ENCODE measurements at regions not wholly inside any gene's neighbourhood (a gene's known extent, or its start where the extent isn't known, plus 50 kb on each side); places are given as distances from the start of the nearest gene placed in this dataset.

DNA sequence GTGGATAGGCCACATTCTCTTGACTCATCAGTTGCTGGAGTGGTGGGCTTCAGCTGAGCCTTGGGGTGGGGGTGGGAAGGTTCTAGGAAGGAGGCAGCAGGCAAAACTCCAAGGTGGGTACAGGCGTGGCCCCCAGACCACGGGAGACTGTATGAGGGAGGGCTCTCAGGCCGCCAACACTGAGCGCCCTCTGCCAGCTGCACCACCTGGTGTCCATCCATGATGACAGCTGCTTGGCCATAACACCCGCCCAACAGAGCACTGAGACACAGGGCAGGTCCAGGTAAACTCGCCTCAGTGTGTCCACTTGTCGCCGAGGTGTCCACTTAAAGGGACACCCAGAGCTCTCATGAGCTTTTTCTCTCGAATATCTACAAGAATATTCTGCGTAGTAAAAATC lies 133.5 kb downstream of the C16orf95 start (continued):
- TF ChIP-seq ZNF777 (tag by site-specific recombination; IDR thresholded peaks at IDR 0.05; ENCODE audit: borderline replicate concordance) (no peak), ZFP3 (tag by site-specific recombination; IDR thresholded peaks at IDR 0.05; ENCODE audit: low read depth) (no peak)
- TF ChIP-seq, protein P1, sequence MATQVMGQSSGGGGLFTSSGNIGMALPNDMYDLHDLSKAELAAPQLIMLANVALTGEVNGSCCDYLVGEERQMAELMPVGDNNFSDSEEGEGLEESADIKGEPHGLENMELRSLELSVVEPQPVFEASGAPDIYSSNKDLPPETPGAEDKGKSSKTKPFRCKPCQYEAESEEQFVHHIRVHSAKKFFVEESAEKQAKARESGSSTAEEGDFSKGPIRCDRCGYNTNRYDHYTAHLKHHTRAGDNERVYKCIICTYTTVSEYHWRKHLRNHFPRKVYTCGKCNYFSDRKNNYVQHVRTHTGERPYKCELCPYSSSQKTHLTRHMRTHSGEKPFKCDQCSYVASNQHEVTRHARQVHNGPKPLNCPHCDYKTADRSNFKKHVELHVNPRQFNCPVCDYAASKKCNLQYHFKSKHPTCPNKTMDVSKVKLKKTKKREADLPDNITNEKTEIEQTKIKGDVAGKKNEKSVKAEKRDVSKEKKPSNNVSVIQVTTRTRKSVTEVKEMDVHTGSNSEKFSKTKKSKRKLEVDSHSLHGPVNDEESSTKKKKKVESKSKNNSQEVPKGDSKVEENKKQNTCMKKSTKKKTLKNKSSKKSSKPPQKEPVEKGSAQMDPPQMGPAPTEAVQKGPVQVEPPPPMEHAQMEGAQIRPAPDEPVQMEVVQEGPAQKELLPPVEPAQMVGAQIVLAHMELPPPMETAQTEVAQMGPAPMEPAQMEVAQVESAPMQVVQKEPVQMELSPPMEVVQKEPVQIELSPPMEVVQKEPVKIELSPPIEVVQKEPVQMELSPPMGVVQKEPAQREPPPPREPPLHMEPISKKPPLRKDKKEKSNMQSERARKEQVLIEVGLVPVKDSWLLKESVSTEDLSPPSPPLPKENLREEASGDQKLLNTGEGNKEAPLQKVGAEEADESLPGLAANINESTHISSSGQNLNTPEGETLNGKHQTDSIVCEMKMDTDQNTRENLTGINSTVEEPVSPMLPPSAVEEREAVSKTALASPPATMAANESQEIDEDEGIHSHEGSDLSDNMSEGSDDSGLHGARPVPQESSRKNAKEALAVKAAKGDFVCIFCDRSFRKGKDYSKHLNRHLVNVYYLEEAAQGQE (tag by site-specific recombination; IDR thresholded peaks at IDR 0.05): no peak

DNA sequence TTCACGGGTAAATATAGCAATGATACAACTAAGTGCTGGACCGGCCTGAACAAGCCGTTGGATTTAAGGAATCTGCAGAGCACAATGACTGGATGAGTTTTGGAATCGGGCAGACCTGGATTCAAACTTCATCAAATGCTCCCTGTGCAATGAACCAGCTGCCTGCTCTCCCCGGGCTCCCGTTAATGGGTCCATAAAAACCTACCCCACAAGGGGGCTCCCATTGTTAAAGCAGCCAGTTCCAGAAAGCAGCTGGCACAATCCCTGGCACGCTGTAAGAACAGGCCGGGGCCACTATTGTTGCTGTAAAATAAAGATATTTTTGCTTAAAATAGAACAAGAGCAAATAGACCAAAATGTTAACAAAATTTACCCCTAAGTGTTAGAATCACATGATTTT lies 131.9 kb downstream of the C16orf95 start:
- Histone ChIP-seq H3K9me3 (ENCODE audit: control insufficient read depth, insufficient read depth, low read depth, low read length) (no peaks in the 10 kb centered on the region), H3K36me3 (ENCODE audit: control insufficient read depth in 2 of 2, insufficient read depth in 1 of 2, low read length in 2 of 2) (no peaks in the 10 kb centered on the region), H3K27ac (ENCODE audit: extremely low read depth, low read depth, low read length) (no peak overlapping the region), H3K4me3 (ENCODE audit: low read depth, low read length) (no peak overlapping the region), H3K4me1 (ENCODE audit: control insufficient read depth, insufficient read depth, low read length) (no peaks in the 10 kb centered on the region)
- ChIA-PET CTCF (no interaction called here), POLR2A (no interaction called here)
- TF ChIP-seq KLF16 (tag by site-specific recombination; IDR thresholded peaks at IDR 0.05): no peak
- TF ChIP-seq KLF7 (tag by site-specific recombination; IDR thresholded peaks at IDR 0.05; ENCODE audit: borderline replicate concordance): no peak
- no peak for TF ChIP-seq MYNN (tag by site-specific recombination; IDR thresholded peaks at IDR 0.05; ENCODE audit: borderline replicate concordance)
- TF ChIP-seq, protein P2, sequence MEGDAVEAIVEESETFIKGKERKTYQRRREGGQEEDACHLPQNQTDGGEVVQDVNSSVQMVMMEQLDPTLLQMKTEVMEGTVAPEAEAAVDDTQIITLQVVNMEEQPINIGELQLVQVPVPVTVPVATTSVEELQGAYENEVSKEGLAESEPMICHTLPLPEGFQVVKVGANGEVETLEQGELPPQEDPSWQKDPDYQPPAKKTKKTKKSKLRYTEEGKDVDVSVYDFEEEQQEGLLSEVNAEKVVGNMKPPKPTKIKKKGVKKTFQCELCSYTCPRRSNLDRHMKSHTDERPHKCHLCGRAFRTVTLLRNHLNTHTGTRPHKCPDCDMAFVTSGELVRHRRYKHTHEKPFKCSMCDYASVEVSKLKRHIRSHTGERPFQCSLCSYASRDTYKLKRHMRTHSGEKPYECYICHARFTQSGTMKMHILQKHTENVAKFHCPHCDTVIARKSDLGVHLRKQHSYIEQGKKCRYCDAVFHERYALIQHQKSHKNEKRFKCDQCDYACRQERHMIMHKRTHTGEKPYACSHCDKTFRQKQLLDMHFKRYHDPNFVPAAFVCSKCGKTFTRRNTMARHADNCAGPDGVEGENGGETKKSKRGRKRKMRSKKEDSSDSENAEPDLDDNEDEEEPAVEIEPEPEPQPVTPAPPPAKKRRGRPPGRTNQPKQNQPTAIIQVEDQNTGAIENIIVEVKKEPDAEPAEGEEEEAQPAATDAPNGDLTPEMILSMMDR (tag by site-specific recombination; IDR thresholded peaks at IDR 0.05): no peak
- TF ChIP-seq, protein P3, sequence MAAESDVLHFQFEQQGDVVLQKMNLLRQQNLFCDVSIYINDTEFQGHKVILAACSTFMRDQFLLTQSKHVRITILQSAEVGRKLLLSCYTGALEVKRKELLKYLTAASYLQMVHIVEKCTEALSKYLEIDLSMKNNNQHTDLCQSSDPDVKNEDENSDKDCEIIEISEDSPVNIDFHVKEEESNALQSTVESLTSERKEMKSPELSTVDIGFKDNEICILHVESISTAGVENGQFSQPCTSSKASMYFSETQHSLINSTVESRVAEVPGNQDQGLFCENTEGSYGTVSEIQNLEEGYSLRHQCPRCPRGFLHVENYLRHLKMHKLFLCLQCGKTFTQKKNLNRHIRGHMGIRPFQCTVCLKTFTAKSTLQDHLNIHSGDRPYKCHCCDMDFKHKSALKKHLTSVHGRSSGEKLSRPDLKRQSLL (tag by site-specific recombination; IDR thresholded peaks at IDR 0.05): no peak
- no peak for TF ChIP-seq ZNF37A (tag by site-specific recombination; IDR thresholded peaks at IDR 0.05)
- TF ChIP-seq, protein P4, sequence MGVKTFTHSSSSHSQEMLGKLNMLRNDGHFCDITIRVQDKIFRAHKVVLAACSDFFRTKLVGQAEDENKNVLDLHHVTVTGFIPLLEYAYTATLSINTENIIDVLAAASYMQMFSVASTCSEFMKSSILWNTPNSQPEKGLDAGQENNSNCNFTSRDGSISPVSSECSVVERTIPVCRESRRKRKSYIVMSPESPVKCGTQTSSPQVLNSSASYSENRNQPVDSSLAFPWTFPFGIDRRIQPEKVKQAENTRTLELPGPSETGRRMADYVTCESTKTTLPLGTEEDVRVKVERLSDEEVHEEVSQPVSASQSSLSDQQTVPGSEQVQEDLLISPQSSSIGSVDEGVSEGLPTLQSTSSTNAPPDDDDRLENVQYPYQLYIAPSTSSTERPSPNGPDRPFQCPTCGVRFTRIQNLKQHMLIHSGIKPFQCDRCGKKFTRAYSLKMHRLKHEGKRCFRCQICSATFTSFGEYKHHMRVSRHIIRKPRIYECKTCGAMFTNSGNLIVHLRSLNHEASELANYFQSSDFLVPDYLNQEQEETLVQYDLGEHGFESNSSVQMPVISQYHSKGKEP (tag by site-specific recombination; IDR thresholded peaks at IDR 0.05): no peak
- TF ChIP-seq, protein P5, sequence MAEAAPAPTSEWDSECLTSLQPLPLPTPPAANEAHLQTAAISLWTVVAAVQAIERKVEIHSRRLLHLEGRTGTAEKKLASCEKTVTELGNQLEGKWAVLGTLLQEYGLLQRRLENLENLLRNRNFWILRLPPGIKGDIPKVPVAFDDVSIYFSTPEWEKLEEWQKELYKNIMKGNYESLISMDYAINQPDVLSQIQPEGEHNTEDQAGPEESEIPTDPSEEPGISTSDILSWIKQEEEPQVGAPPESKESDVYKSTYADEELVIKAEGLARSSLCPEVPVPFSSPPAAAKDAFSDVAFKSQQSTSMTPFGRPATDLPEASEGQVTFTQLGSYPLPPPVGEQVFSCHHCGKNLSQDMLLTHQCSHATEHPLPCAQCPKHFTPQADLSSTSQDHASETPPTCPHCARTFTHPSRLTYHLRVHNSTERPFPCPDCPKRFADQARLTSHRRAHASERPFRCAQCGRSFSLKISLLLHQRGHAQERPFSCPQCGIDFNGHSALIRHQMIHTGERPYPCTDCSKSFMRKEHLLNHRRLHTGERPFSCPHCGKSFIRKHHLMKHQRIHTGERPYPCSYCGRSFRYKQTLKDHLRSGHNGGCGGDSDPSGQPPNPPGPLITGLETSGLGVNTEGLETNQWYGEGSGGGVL (tag by site-specific recombination; IDR thresholded peaks at IDR 0.05): no peak
- no peak for TF ChIP-seq ZNF221 (tag by site-specific recombination; IDR thresholded peaks at IDR 0.05; ENCODE audit: borderline replicate concordance)
- TF ChIP-seq HOXA7 (CRISPR knock-in tag; IDR thresholded peaks at IDR 0.05; ENCODE audit: borderline replicate concordance): no peak
- no peak for TF ChIP-seq ZNF112 (tag by site-specific recombination; IDR thresholded peaks at IDR 0.05)
- TF ChIP-seq ZNF791 (tag by site-specific recombination; IDR thresholded peaks at IDR 0.05): no peak
- no peak for TF ChIP-seq ZNF274 (IDR thresholded peaks at IDR 0.05; ENCODE audit: low read length)
- TF ChIP-seq ZNF274 (tag by site-specific recombination; IDR thresholded peaks at IDR 0.05; ENCODE audit: borderline replicate concordance): no peak
- TF ChIP-seq, protein P6, sequence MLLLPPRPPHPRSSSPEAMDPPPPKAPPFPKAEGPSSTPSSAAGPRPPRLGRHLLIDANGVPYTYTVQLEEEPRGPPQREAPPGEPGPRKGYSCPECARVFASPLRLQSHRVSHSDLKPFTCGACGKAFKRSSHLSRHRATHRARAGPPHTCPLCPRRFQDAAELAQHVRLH (tag by site-specific recombination; IDR thresholded peaks at IDR 0.05): no peak
- no peak for TF ChIP-seq ZNF16 (tag by site-specific recombination; IDR thresholded peaks at IDR 0.05; ENCODE audit: low read depth)
- TF ChIP-seq ZBTB1 (tag by site-specific recombination; IDR thresholded peaks at IDR 0.05): no peak
